HUES64 (cell line): ENCODE measurements at regions not wholly inside any gene's neighbourhood (a gene's known extent, or its start where the extent isn't known, plus 50 kb on each side); places are given as distances from the start of the nearest gene placed in this dataset.

ENCODE experiments used
- H3K27ac ChIP-seq: 2 replicates; pipeline ENCODE4 v1.7.0; 2013; ENCODE audit warnings: low read depth, low read length, inconsistent platforms
- H3K27me3 ChIP-seq: 2 replicates; pipeline ENCODE4 v1.6.1; 2013; ENCODE audit warnings: mild to moderate bottlenecking, low read length; ENCODE audit not compliant: insufficient read depth
- H3K36me3 ChIP-seq: 2 replicates; pipeline ENCODE4 v1.6.1; 2013; ENCODE audit warnings: mild to moderate bottlenecking, low read length; ENCODE audit not compliant: insufficient read depth
- H3K4me1 ChIP-seq: 2 replicates; pipeline ENCODE4 v1.6.1; 2013; ENCODE audit warnings: mild to moderate bottlenecking, low read length, moderate library complexity; ENCODE audit not compliant: insufficient read depth
- H3K4me3 ChIP-seq: 2 replicates; pipeline ENCODE4 v1.5.1; 2013; ENCODE audit warnings: mild to moderate bottlenecking, low read length, moderate library complexity
- H3K9ac ChIP-seq: 2 replicates; pipeline ENCODE4 v1.6.1; 2013; ENCODE audit warnings: mild to moderate bottlenecking, low read depth, low read length
- H3K9me3 ChIP-seq: 2 replicates; pipeline ENCODE4 v1.6.1; 2013; ENCODE audit warnings: low read depth, low read length; ENCODE audit not compliant: insufficient read depth
- WGBS: fragments of 150-250, 120-280 bp; methylation state at CpG from one replicate; pipeline ENCODE4 v1.1.7; 2013; ENCODE audit warnings: missing lambda C conversion rate; 5-methylcytosine and 5-hydroxymethylcytosine counted together

DNA sequence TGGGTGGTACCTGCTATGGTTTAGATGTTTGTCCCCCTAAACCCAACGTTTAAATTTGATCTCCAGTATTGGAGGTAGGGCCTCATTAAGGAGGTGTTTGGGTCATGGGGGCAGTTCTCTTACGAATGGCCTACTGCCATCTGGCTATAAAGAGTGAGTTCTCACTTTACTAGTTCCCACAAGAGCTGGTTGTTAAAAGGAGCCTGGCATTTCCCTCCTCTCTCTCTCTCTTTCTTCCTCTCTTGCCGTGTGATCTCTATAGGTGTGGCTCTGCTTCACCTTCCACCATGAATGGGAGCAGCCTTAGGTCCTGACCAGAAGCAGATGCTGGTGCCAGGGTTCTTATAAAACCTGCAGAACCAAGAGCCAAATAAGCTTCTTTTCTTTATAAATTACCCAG lies 193.2 kb upstream of the CDH6 start:
- no peak overlapping the region for H3K4me3 ChIP-seq
- peaks cover 4% of the 10 kb centered on the region; the same call in 1 of the 2 replicates for H3K4me1 ChIP-seq
- whole genome bisulfite sequencing: 85% methylated on average over 3 of the region's 3 CpGs
- H3K27ac ChIP-seq: no peak overlapping the region
- H3K27me3 ChIP-seq: no peaks in the 10 kb centered on the region
- H3K36me3 ChIP-seq: no peaks in the 10 kb centered on the region
- no peak overlapping the region for H3K9ac ChIP-seq
- no peaks in the 10 kb centered on the region for H3K9me3 ChIP-seq

DNA sequence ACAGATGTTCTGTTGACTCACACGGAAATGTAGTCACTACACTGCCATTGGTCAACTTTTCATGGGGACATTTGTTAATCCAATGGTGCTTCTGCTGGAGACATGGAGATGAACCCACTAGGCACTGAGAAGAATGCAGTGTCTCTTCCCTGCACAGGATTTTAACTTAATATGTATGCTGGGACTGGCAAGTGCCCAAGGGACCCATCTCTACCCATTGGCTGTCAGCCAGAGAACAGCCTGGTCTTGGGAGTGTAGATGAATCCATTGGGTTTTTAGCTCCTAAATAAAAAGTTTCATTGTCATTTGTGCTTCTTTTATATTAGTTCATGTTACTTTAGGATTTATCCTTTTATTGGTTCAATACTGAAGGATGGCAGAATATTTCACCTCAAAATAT lies 195.8 kb upstream of the CDH6 start:
- Histone ChIP-seq H3K9me3 (no peaks in the 10 kb centered on the region), H3K27ac (no peak overlapping the region), H3K36me3 (no peaks in the 10 kb centered on the region), H3K4me1 (peaks cover 19% of the 10 kb centered on the region), H3K9ac (no peak overlapping the region), H3K4me3 (no peak overlapping the region), H3K27me3 (no peaks in the 10 kb centered on the region)
- 84% methylated on average over 1 of the region's 1 CpG for WGBS

DNA sequence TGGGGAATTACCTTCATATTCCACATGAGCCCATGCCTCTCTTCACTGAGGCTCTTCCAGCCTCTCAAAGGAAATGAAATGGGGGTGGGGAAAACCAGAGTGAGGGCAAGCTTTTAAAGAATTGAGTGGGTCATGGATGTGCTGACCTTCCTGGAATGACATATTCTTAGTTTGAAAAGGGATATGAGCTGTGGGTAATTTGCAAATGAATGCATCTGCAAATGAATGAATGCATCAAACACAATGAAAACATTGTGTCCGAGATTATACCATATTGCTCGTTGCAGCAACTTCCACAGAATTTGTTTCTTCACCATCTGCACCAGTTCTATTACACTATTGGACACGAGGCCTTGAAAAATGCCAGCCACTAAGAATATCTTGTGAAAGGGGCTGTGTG lies 198.6 kb upstream of the CDH6 start:
- no peak overlapping the region for H3K9ac ChIP-seq
- no peak overlapping the region for H3K4me3 ChIP-seq
- no peaks in the 10 kb centered on the region for H3K36me3 ChIP-seq
- WGBS: 85% methylated on average over 2 of the region's 3 CpGs
- no peaks in the 10 kb centered on the region for H3K9me3 ChIP-seq
- no peaks in the 10 kb centered on the region for H3K27me3 ChIP-seq
- no peak overlapping the region for H3K27ac ChIP-seq
- peaks cover 19% of the 10 kb centered on the region for H3K4me1 ChIP-seq

DNA sequence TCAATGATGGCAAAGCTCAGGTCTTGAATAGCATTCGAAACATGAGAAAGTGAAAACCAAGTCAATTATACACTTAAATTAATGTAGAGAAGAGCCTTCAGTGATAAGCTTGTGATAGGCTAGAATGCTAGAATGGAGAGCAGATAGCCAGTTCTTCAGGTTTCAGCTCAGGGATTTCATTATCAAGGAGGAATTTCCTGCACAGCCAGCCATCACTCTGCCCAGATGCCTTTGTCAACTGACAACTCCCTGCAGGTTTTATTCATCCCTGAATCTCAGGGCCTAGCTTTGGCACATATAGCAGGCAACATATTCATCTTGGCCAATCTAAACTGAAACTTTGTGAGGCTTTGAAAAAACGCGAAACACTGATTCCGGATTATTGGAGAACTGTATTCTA lies 199.3 kb upstream of the CDH6 start:
- Histone ChIP-seq H3K36me3 (no peaks in the 10 kb centered on the region), H3K27ac (no peak overlapping the region), H3K9me3 (no peaks in the 10 kb centered on the region), H3K4me3 (no peak overlapping the region), H3K27me3 (no peaks in the 10 kb centered on the region), H3K9ac (no peak overlapping the region), H3K4me1 (peaks cover 19% of the 10 kb centered on the region)
- WGBS: 92% methylated on average over 4 of the region's 4 CpGs

DNA sequence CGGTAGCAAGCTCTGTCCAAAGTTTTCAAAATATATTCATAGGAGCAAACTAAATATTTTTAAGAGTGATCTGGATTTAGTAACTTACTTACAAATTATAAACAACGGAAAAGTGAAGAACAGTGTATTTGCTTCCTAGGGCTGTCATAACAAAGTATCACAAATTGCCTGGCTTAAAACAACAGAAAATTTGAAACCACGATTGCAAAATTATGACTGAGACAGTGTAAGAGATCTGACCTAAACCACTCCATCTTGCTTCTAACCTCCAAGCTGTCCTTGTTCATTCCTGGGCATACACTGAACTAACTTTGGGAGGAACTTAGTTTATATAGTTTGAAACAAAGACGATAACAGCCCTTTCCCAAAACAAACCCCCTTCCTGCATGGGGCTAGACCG lies 202.0 kb upstream of the CDH6 start:
- Histone ChIP-seq H3K4me3 (no peak overlapping the region), H3K36me3 (no peaks in the 10 kb centered on the region)

DNA sequence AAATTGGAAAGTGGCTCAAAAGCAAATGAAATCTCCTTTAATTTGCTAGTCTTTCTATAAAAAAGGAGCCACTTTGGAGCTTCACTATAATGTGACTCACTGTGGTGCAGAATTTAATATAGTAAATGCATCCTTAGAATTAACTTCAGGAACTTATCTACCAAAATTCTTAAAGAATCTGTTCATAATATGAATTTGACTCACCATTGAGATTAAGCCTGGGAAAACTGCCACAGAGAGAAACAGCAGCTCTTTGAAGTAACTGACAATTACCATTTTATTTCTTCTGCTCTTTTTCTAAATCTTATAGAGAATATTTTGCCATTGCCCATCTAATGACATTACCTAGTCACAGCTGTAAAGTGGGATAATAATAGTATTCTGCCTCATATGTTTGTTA lies 211.9 kb upstream of the CDH6 start:
- no peak overlapping the region for H3K27ac ChIP-seq
- no peaks in the 10 kb centered on the region for H3K27me3 ChIP-seq
- no peaks in the 10 kb centered on the region for H3K9me3 ChIP-seq
- H3K36me3 ChIP-seq: no peaks in the 10 kb centered on the region
- H3K4me1 ChIP-seq: peaks cover 4% of the 10 kb centered on the region
- H3K9ac ChIP-seq: no peak overlapping the region
- no peak overlapping the region for H3K4me3 ChIP-seq

More for the DNA sequence above, 202.0 kb upstream of the CDH6 start:
- Histone ChIP-seq H3K27me3 (no peaks in the 10 kb centered on the region), H3K4me1 (peaks cover 19% of the 10 kb centered on the region), H3K9ac (no peak overlapping the region), H3K27ac (no peak overlapping the region), H3K9me3 (no peaks in the 10 kb centered on the region)
- WGBS: 97% methylated on average over 3 of the region's 5 CpGs

DNA sequence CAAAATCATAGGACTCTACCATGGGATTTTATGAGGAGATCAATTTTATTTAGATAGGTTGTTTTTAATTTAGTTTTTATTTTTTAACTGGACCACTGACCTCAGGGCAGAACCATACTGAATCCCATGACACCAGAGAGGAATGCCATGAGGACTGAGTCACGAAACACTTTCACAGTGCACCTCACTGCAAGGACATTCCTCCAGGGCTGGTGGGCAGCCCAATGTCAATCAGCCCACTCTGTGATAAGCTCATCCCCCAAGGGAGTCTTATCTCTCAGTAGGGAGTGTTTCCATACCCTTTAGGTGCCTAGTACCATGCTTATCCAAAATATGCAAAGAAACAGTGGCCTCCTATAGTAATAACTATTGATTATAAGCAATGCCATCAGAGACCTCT lies 224.5 kb upstream of the CDH6 start:
- Histone ChIP-seq H3K4me3 (no peak overlapping the region), H3K36me3 (no peaks in the 10 kb centered on the region), H3K4me1 (no peaks in the 10 kb centered on the region), H3K27me3 (no peaks in the 10 kb centered on the region), H3K9ac (no peak overlapping the region), H3K27ac (no peak overlapping the region), H3K9me3 (no peaks in the 10 kb centered on the region)
- 93% methylated on average over 1 of the region's 1 CpG for WGBS

DNA sequence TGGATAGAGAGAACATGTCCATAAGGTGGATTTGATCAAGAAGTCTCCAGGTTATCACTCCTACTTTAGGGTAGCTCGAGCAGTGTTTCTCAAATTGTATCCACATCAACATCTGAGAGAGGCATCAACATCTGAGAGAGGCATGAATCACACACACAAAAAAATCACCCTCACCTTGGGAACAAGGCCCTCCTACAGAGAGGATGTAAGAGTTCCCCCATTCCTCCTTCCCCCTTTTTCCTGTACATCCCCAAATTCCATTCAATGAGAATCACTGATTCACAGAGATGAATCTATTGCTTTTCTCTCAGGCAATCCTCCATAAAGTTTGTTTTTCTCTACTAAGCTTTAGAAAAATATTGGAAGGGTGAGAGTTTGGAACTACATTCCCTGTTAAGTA lies 233.4 kb upstream of the CDH6 start:
- WGBS: 74% methylated on average over 1 of the region's 1 CpG
- H3K4me3 ChIP-seq: no peak overlapping the region
- no peaks in the 10 kb centered on the region for H3K27me3 ChIP-seq
- no peak overlapping the region for H3K27ac ChIP-seq
- H3K4me1 ChIP-seq: peaks cover 9% of the 10 kb centered on the region; the same call in 1 of the 2 replicates
- H3K36me3 ChIP-seq: no peaks in the 10 kb centered on the region
- H3K9me3 ChIP-seq: no peaks in the 10 kb centered on the region
- no peak overlapping the region for H3K9ac ChIP-seq

DNA sequence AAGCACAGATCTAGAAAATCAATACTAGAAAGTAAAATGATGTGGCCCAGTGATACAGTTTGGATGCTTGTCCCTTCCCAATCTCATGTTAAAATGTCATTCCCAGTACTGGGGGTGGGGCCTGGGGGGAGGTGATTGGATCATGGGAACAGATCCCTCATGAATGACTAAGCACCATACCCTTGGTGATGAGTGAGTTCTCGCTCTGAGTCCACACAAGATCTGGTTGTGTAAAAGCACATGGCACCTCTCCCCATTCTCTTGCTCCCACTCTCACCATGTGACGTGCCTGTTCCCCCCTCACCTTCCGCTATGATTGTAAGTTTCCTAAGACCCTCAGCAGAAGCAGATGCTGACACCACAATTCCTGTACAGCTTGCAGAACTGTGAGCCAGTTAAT lies 234.2 kb upstream of the CDH6 start:
- Histone ChIP-seq H3K27me3 (no peaks in the 10 kb centered on the region), H3K36me3 (no peaks in the 10 kb centered on the region), H3K4me3 (no peak overlapping the region), H3K4me1 (peaks cover 9% of the 10 kb centered on the region; the same call in 1 of the 2 replicates), H3K9me3 (no peaks in the 10 kb centered on the region), H3K9ac (no peak overlapping the region), H3K27ac (no peak overlapping the region)
- WGBS: 90% methylated on average over 3 of the region's 3 CpGs

DNA sequence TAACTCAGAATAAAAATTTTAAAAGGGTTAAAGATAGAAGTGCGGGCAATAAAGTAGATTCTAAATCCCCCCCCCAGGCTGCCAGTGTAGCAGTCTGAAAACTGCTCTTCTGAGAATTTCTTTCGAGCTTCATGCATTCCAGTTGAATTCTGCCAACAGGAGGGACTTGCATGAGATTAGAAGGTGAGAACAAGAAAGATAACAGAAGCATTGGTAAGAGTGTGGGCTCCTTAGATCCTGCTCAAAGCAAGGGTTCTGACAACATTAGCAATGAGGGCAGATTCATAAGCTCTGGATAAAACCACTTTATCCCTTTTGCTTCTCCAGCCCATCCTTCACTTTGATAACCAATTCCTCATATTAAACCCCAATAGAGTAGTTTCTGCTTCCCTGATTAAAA lies 235.9 kb upstream of the CDH6 start:
- no peak overlapping the region for H3K27ac ChIP-seq

DNA sequence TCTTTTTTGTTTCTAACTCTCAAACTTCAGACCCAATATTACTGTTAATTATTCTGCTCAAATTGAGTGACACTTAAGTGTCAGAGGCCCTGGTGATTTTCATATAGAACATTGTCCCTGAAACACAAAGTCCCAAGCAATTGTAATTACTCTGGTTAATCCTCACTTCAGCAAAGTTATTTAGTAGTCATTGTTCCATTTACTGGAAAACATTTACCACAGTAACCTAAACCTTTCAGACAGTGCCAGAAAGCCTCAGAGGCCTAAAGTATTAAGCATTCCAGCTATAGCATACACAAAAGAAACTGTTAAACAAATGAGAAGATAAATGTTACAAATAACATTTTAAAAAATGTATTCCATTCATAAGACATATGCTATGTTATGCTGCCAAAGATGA lies 237.2 kb upstream of the CDH6 start:
- no peaks in the 10 kb centered on the region for H3K36me3 ChIP-seq
- no peak overlapping the region for H3K4me3 ChIP-seq
- peaks cover 9% of the 10 kb centered on the region; the same call in 1 of the 2 replicates for H3K4me1 ChIP-seq
- H3K27ac ChIP-seq: no peak overlapping the region
- no peaks in the 10 kb centered on the region for H3K27me3 ChIP-seq
- no peak overlapping the region for H3K9ac ChIP-seq
- H3K9me3 ChIP-seq: no peaks in the 10 kb centered on the region

More for the DNA sequence above, 235.9 kb upstream of the CDH6 start:
- H3K4me3 ChIP-seq: no peak overlapping the region
- no peak overlapping the region for H3K9ac ChIP-seq
- no peaks in the 10 kb centered on the region for H3K36me3 ChIP-seq
- WGBS: 84% methylated on average over 2 of the region's 2 CpGs
- no peaks in the 10 kb centered on the region for H3K27me3 ChIP-seq
- peaks cover 9% of the 10 kb centered on the region; the same call in 1 of the 2 replicates for H3K4me1 ChIP-seq
- H3K9me3 ChIP-seq: no peaks in the 10 kb centered on the region

DNA sequence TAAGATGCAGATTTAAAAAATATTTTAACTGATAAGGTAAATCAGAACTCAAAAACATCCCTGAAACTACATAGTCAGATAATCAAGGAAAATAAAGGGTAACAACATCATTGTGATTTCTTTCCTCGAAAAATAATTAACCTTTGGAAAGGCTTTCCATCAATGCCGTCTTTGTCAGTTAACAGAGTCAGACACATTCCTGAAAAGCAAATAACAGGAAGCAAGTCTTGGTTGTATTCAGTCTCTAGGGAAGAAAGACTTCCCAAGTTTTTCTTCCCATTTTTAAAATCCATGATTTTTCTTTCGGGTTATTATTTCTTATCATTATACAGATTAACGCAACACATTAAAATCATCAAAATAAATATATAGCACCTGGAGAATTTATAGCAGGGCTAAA lies 256.4 kb upstream of the CDH6 start:
- Histone ChIP-seq H3K27me3 (no peaks in the 10 kb centered on the region), H3K9me3 (no peaks in the 10 kb centered on the region), H3K9ac (no peak overlapping the region), H3K4me3 (no peak overlapping the region), H3K27ac (no peak overlapping the region), H3K36me3 (no peaks in the 10 kb centered on the region), H3K4me1 (peaks cover 24% of the 10 kb centered on the region)
- WGBS: 85% methylated on average over 2 of the region's 4 CpGs
